Ovary (tissue), 3 donors: ENCODE measurements at regions not wholly inside any gene's neighbourhood (a gene's known extent, or its start where the extent isn't known, plus 50 kb on each side); places are given as distances from the start of the nearest gene placed in this dataset.
"Not testable (repeated sequence)": the region's sequence is repeated elsewhere in the genome, so short reads cannot be mapped to it uniquely, and the experiment has no call there.

Experiments
- CTCF ChIP-seq, 3 donors: fragments of 450-650 bp in 2 of 3; fragments of 200-600 bp in 1 of 3; IDR thresholded peaks; one replicate each; pipeline versions ENCODE4 v1.5.1 to v1.8.0; 2016 to 2022; ENCODE audit warnings: antibody characterized with exemption in 3 of 3, mild to moderate bottlenecking in 1 of 3
- EP300 ChIP-seq: sonication (generic); formaldehyde crosslinking; IDR thresholded peaks from one replicate; pipeline ENCODE4 v1.6.1; 2017; ENCODE audit warnings: antibody characterized with exemption
- POLR2A ChIP-seq: fragments of 450-650 bp; IDR thresholded peaks from one replicate; pipeline ENCODE4 v1.6.1; 2017; ENCODE audit warnings: antibody characterized with exemption, mild to moderate bottlenecking, moderate library complexity
- donor health status: DM: no; HTN: no; CAD: no.

GRCh38 chr1:144538736-144539135 lies 54.0 kb upstream of the PPIAL4F start:
- not testable (repeated sequence) for TF ChIP-seq POLR2A; CTCF (IDR thresholded peaks at IDR 0.05); EP300
